ENCODE measurements at regions not wholly inside any gene's neighbourhood (a gene's known extent, or its start where the extent isn't known, plus 50 kb on each side); places are given as distances from the start of the nearest gene placed in this dataset.

DNA sequence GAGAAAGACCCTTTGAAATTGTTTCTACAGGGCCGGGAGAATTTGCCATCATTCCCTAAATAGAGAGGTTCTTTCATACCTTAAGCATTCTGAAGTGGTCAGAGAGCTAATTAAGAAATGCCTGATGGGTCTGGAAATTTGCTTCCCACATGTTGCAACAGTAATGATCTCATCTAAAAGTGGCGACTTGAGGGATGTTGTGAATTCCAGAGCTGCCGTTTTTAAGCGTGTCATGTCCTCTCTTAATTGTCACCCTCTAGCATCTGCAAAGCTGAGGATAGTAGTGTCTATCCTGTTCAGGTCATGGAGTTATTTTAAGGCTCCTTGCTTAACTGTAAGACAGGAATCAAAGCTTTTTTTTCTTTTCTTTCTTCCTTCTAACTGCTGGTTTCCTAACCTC is 60.4 kb downstream of the FOS start:
- no peak for TF ChIP-seq CTCF (IDR thresholded peaks at IDR 0.05; ENCODE audit: low read length)
- TF ChIP-seq EZH2 (optimal IDR thresholded peaks at IDR 0.05; ENCODE audit: low read depth, low read length): no peak
- no peak for TF ChIP-seq EZH2phosphoT487 (IDR thresholded peaks at IDR 0.05; ENCODE audit: low read length)

All from MM.1S (cell line).